AG10803 (cell line): ENCODE measurements at regions not wholly inside any gene's neighbourhood (a gene's known extent, or its start where the extent isn't known, plus 50 kb on each side); places are given as distances from the start of the nearest gene placed in this dataset.
A peak's percentile ranks its signal among the peaks of the same experiment; 100 is the strongest.

Experiments used
- DNase-seq: peaks from one replicate; pipeline ENCODE4 v3.0.0; 2010; ENCODE audit warnings: low read depth
- H3K4me3 ChIP-seq: 2 replicates; pipeline ENCODE4 v1.5.1; 2011; ENCODE audit warnings: mild to moderate bottlenecking, low read length, control low read depth
- TF ChIP-seq, protein P1 (sequence below): conservative IDR thresholded peaks from 2 replicates; pipeline ENCODE4 v1.5.1; 2011; ENCODE audit warnings: mild to moderate bottlenecking, low read length, control low read depth, inconsistent platforms

- TF ChIP-seq, protein P1, sequence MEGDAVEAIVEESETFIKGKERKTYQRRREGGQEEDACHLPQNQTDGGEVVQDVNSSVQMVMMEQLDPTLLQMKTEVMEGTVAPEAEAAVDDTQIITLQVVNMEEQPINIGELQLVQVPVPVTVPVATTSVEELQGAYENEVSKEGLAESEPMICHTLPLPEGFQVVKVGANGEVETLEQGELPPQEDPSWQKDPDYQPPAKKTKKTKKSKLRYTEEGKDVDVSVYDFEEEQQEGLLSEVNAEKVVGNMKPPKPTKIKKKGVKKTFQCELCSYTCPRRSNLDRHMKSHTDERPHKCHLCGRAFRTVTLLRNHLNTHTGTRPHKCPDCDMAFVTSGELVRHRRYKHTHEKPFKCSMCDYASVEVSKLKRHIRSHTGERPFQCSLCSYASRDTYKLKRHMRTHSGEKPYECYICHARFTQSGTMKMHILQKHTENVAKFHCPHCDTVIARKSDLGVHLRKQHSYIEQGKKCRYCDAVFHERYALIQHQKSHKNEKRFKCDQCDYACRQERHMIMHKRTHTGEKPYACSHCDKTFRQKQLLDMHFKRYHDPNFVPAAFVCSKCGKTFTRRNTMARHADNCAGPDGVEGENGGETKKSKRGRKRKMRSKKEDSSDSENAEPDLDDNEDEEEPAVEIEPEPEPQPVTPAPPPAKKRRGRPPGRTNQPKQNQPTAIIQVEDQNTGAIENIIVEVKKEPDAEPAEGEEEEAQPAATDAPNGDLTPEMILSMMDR: no peak
- H3K4me3 ChIP-seq: no peak overlapping the region
- DNase-seq: no peak
Observed at GRCh38 chr5:142259758-142260157, 65.1 kb downstream of the SPRY4 start.

GRCh38 chr5:142255831-142256230 is 69.0 kb downstream of the SPRY4 start:
- no peak for DNase-seq
- no peak overlapping the region for H3K4me3 ChIP-seq
- TF ChIP-seq, protein P1: no peak

DNA sequence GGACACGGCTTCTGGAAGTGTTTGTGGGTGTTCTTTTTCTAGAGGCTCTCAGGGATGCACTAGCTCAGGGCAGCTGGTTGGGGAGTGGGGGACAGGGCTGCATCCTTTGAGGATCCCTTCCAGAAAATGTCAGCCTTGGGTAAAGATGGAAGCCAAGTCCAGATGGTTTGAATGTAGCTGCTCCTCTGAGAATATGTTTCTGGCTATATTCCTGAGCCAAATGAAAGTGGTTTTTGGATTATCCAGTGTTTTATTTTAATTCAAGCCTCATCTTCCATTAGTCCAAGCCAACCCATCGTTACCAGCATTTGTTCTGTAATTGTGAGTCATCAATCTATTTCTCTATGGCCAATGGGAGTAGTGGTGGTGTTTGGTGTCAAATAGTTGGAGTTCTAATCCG is 70.4 kb downstream of the SPRY4 start:
- DNase-seq: peak; percentile 33
- TF ChIP-seq, protein P1: no peak
- no peak overlapping the region for H3K4me3 ChIP-seq

DNA sequence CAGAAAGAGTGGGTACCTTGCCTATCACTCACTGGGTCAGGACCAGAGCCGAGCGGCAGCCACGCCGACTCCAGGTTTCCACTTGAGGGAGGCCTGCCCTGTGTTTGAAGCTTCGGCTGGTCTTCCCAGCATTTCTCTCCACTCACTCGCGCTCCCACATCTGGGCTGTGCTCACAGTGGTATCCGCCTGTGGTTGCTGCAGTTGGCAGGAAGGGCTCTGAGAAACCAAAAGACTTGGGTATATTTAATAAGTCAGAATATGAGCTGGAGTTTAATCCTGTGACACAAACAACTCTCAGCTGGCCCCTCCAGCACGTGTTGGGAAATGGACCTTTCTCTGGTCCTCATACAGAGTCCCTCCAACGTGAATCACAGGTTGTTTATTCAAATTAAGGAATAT is 70.9 kb downstream of the SPRY4 start:
- TF ChIP-seq, protein P1: no peak
- no peak overlapping the region for H3K4me3 ChIP-seq
- DNase-seq: peak; percentile 85

- TF ChIP-seq, protein P1: no peak
- no peak for DNase-seq
- no peak overlapping the region for H3K4me3 ChIP-seq
Observed at GRCh38 chr5:142250119-142250518, 74.7 kb downstream of the SPRY4 start.

DNA sequence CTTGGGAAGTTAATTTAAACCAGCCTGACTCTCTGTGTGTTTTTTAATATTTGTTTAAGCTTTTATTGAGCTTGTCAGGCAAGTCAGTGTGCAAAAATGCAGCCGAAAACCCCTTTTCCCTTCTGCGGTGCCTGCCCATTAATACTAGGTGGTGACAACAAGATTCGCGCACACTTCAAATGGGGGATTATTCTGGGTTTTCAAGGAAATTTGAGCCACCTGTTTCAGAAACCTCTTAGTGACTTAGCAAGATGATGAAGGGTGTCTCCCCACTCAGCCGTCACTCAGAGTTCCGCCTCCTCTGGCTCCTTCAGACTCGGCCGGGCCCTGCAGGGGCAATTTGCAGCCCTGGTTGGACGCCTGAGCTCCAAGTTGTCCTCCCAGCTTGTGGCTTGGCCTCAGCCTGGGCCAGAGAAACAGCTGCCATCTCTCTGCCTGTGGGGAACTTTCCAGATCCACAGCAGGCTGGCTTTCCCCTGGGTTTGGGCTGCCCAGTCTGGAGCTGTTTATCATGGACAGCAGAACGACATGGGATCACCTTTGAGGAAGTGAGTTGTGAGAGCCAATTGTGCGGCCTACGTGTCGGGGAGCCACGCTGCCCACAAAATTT is 75.9 kb downstream of the SPRY4 start:
- H3K4me3 ChIP-seq: no peak overlapping the region
- TF ChIP-seq, protein P1: no peak
- peak; percentile 90 for DNase-seq

DNA sequence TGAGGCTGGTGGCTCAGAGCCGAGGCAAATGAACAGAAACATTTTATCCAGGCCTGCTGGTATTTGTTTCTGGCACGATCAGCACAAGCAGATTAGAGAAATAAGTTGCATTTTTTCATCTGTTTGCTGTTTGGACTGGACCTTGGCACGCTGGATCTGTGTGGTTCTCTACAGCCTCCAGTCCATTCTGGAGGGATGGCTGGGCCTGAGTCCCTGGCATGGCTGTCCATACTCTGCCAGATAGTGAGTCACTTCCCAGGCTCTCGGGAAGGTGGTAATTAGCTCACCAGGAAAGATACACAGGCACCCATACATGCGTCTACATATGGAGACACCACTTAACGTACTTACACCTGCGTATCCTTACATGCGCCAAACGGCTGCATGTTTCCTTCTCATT is 78.6 kb downstream of the SPRY4 start:
- DNase-seq: peak; percentile 98
- TF ChIP-seq, protein P1: no peak
- H3K4me3 ChIP-seq: no peak overlapping the region
